Heart left ventricle (tissue), 13 donors: ENCODE measurements at regions not wholly inside any gene's neighbourhood (a gene's known extent, or its start where the extent isn't known, plus 50 kb on each side); places are given as distances from the start of the nearest gene placed in this dataset.

Experiments used
- POLR2A ChIP-seq, 2 donors: fragments of 450-650 bp; IDR thresholded peaks; one replicate each; pipeline ENCODE4 v1.6.1; 2017; ENCODE audit warnings: antibody characterized with exemption in 2 of 2, mild to moderate bottlenecking in 2 of 2, moderate library complexity in 2 of 2
- TF ChIP-seq, protein P1 (sequence below), 12 donors: fragments of 200-600 bp; sonication (generic) in 4 of 12; IDR thresholded peaks; one replicate each; pipeline versions ENCODE4 v1.5.0 to v1.8.0; 2018 to 2022; ENCODE audit warnings: antibody characterized with exemption in 12 of 12, mild to moderate bottlenecking in 5 of 12
- donor health status: ischemic (EF 13 %, LVEDD 7.1; RV severe dilation, severe dysfunction).
- donor health status: DM: no; HTN: yes; CAD: no.
- donor health status: DM: no; HTN: no; CAD: no.
- donor health status: ischemic (EF 25% LVEDD 6.9; RV normal size, moderate dysfunction).
- donor health status: ischemic (EF 25% LVEDD 5.7; RV mildly dilated, moderate dysfunction).
- donor health status: ischemic (EF 35%, LVEDD 5.7; RV mildly dilated, moderate dysfunction).
- donor health status: nonischemic (EF 11% LVEDD 7.7; RV severe dilation, severe dysfunction).
- donor health status: DM: yes; HTN: yes; CAD: no.
- donor health status: PGD.
- donor health status: ischemic (EF 29% LVEDD 5.4; RV normal size, mild dysfunction).
- donor health status: nonischemic (EF 23%, LVEDD 6.1; RV moderate dilation, normal function).

- TF ChIP-seq, protein P1, sequence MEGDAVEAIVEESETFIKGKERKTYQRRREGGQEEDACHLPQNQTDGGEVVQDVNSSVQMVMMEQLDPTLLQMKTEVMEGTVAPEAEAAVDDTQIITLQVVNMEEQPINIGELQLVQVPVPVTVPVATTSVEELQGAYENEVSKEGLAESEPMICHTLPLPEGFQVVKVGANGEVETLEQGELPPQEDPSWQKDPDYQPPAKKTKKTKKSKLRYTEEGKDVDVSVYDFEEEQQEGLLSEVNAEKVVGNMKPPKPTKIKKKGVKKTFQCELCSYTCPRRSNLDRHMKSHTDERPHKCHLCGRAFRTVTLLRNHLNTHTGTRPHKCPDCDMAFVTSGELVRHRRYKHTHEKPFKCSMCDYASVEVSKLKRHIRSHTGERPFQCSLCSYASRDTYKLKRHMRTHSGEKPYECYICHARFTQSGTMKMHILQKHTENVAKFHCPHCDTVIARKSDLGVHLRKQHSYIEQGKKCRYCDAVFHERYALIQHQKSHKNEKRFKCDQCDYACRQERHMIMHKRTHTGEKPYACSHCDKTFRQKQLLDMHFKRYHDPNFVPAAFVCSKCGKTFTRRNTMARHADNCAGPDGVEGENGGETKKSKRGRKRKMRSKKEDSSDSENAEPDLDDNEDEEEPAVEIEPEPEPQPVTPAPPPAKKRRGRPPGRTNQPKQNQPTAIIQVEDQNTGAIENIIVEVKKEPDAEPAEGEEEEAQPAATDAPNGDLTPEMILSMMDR (IDR thresholded peaks at IDR 0.05), result no peak
- no peak for TF ChIP-seq POLR2A (IDR thresholded peaks at IDR 0.05)
Observed at GRCh38 chr5:152736906-152737305, 331.8 kb upstream of the NMUR2 start.
